ENCODE measurements at regions not wholly inside any gene's neighbourhood (a gene's known extent, or its start where the extent isn't known, plus 50 kb on each side); places are given as distances from the start of the nearest gene placed in this dataset.

DNA sequence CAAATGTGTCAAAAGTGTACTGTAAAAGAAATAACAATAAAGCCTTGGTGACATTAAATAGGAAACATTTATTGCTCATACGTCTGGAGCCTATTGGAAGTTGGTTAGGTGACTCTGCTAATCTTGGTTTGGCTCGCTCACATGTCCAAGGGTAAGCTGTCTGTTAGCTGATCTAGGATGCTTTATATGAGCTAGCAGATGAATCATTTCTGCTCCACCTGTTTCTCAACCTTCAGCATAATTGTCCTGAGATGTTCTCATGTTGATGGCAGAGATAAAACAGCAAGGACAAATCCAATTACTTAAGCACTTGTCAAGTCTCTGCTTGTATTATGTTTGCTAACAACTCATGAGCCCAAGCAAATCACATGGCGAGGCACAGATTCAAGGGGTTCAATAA, 56.0 kb upstream of the CD53 start:
- no peak for DNase-seq (ENCODE audit: low read depth)

DNA sequence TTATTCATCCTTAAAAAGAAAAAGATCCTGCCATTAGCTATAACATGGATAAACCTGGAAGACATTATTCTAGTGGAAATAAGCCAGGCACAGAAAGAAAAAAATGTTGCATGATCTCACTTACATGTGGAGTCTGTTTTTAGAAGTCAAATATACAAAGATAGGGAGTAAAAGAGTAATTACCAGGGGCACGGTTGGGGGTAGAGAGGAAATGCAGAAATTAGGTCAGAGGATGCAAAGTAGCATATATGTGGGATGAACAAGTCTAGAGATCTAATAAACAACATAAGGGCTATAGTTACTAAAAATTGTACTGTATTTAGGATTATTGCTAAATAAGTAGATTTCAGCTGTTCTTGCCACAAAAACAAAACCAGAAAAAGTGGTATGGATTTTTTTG, 61.4 kb upstream of the CD53 start:
- no peak for DNase-seq (ENCODE audit: low read depth)

DNA sequence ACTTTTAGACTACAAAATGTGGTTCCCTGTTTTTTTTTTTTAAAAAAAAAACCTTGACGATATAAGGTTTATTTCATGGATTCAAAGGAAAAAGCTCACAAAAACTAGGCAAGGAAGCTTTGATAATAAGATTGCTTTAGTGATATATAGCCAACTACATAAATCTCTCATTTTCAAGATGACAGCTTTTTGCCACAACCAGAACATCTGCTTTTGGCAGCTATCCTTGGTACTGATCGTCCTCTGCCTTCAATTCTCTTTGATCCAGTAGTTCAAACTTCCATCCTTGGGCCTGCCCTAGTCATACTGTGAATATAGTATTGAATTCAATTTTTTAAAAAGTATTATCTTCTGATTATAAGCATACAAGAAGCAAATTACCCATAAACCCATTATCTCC, 72.9 kb upstream of the CD53 start:
- DNase-seq (ENCODE audit: low read depth), result no peak

DNA sequence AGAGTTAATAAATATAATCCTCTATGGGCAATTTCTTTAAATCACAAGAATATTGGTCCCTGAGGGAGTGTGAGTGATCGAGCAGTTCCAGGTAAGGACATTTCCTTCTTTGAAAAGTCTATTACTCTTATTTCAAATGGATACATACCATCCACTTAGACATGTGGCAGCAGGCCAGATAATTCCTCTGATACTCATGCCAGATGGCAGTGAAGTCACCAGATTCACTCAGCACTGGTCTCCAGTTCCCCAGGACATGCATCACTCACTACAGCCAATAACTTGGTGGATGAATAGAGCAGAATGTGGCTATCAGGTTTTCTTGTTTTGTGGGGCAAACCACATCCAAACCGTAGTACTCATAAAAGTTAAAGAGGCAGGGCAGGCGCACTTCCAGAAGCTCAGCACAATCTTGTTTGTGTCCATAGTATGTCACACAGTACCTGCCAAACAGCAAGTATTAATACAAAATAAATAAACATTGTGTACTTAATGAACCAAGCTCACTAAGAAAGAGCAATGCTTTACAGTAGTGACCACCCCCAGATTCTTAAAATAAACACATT, 74.2 kb upstream of the CD53 start:
- DNase-seq (ENCODE audit: low read depth), result no peak

DNA sequence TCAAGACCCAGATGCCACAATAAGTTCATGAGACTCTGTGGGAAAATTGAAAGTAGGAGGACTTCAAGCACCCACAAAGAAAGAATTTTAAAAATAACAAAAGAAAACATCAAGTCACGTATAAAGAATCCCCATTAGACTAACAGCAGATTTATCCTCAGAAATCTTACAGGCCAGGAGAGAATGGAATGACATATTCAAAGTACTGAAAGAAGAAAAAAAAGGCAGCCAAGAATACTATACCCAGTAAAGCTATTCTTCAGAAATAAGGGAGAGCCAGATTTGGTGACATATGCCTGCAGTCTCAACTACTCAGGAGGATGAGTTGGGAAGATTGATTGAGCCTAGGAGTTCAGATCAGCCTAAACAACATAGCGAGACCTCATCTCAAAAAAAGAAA, 84.3 kb upstream of the CD53 start:
- no peak for DNase-seq (ENCODE audit: low read depth)

DNA sequence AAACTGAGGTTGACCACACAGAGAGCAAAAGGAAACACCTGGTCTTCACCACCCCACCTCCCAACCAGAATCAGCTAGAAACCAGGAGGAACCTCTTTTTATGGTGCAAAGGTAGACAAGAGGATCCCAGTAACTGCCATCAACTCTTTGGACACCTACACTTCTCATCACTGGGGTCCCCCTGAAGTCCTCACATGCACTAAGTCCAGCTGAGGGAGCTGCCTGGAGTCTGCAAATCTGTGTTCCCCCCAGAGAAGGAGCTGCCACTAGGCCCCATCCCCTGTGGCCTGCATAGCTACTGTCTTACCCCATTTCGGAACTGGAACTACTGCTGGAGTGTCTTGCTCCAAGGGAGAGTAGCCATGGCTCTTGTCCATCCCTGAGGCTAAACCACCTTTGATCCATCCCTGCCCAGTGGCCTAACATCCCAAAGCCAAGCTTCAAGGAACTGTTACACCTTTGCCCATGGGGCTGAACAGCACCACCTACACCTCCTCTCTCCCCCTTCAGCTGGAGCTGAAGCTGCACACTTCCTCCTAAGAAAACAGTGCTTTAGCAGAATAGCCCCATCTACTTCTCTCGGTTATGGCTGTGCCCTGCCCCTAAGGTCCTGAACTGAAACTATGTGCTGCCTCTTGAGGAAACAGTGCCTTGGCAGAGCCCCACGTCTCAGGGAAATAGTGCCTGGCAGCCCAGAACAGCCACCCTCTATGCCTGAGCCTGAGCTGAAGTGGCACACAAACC, 85.4 kb upstream of the CD53 start:
- DNase-seq (ENCODE audit: low read depth), result no peak

DNA sequence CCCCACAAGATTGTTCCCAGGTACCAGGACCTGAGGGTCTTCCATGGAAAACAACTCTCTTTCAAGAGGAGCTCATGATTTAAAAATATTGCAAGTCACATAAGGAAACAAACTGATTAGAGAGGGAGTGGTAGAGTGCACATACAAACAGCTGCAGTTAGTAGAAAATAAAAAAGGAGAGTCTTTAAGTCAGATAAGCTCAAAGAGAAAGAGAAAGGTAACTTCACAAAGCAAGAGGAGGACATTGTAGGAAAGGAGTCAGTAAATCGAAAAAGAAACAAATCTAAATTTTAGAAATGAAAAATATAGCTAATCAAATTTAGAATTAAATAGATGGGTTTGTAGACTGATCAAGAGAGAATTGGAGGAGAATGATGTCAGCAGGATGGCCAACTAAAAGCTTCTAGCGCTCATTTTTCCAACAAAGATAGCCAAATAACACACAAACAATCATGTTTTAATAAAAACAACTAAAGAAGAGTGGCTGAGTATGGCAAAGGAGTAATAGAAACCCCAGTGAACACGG, 86.1 kb upstream of the CD53 start:
- DNase-seq (ENCODE audit: low read depth), result no peak

DNA sequence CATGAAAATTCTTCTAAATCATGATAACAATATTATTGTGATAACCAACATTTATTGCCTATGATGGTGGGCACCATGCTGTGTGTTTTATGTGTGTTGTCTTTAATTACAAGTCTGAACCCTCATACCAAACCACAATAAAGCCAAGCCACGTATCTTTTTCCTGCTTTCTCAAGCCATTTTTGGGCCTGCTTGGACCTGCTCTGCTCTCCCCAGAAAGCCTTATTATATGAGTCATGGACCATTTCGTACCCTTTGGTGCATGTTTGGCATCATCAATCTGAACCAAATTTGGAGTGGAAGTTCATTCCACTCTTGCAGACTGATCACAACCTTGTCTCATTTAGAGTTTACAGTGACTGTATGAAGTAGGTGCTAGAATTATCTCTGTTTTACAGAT, 87.3 kb upstream of the CD53 start:
- DNase-seq (ENCODE audit: low read depth), result no peak

DNA sequence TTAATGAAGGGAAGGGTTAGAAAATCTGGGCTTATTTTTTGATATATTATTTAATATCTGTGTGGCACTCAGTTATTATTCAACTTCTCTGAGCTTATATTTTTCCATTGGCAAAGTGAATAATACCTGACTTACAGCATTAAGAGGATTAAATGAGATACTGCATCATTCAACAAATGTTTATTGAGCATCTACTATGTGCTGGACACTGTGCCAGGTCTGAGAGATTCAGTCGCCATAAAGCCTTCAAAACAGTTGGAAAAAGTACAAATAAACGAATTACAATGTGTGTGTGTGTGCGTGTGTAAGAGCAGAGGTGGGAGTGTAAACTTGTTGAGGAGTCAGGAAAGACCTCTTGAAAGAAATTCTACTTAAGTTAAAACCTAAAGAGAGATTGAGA, 87.9 kb upstream of the CD53 start:
- DNase-seq (ENCODE audit: low read depth), result no peak

DNA sequence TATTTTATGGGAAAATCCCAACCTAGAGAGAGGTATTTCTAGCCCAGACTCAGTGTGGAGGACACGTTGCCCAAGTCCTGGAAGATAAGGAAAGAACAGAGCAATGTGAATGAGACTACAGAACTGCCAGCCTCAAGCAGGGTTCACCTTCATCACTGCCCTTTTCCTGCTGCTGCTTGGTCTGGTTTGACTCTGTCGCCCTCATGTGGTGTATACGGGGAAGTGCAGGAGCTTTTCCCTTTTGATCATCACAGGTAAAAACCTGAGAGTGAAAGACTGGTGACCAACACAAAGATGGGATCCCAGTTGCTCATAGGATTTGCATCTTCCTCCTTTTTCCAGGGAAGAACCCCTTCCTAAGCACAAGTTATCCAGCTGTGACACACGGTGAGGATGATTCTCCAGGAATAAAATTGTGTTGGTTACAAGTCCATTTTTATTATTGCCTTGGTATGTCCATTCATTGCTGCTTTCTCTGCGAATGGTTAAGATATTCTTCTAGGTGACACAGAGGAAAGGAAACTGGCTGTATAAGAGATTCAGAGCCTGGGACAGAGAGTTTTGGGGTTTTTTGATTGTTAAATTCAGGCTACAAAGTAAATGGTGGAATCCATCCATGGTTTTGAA, 89.5 kb upstream of the CD53 start:
- DNase-seq (ENCODE audit: low read depth), result peak; percentile 47

DNA sequence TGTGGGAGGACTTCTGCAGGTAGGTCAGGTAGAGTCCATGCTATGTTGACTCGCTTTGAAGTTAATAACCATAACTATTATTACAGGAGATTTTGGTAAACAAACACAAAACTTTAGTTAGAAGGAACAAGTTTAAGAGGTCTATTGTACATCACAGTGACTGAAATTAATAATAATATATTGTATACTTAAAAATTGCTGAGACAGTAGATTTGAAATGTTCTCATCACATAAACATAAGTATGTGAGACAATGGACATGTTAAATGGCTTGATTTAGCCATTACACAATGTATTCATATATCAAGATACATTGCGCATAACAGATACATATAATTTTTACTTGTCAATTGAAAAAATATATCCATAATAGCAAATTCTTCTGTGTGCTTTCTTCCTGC, 91.4 kb upstream of the CD53 start:
- DNase-seq (ENCODE audit: low read depth), result no peak

DNA sequence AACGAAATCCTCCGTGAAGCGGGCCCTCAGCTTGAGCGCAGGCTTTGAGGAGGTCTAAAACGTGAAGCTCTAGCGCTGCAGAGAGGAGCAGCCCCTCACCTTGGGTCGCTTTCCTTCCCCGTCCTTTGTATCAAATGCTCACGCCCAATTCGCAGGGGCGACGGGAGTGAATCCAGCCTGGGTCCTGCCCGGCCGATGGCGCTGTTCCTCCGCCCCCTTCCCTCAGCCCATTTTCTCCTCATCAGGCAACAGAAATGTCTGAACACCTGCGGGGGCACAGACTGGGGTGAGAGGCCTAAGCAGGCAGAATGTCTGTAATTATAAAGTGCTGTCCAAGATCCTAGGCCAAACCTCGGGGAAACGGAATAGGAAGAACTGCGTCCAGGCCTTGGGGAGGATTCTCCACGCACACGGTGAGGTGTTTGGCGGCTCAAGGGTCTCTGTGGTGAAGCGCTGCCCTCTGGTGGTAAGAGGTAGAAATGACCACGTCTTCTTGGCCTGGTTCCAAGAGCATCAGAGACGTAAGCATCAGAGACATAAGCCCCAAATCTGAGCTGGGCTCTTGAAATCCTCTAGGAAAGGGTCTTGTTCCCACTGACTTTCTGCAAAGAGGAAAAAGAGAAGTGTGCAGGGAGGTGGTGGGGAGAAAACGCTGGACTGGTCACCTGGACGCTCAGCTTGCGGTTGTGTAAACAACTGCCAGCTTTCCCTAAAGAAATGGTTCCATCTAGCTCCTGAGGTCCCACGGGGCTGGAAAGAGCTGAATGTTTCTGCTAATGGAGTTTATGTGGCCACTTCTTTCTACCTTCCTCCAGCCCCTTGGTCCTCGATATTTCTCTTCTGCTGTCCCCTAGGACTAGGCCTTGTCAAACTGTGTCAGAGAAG, 92.1 kb upstream of the CD53 start:
- DNase-seq (ENCODE audit: low read depth), result peak; percentile 63

DNA sequence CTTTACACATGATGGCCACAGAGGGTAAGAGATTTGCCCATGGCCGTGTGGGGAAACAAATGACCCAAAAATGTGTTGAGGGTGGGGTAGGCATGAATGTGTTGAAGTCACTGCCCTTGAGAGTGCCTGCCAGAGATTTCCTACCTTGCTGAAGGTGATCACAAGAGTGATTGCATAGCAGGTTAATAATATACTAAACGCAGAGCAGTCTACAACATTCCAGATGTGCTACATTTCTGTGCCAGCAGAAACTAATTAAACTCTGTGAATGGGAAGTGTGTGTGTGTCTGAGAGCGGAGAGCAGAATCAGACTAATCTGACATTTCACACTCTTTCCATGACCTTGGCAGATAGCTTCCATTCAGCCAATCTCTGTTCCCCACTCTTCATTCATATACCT, 93.3 kb upstream of the CD53 start:
- no peak for DNase-seq (ENCODE audit: low read depth)

DNA sequence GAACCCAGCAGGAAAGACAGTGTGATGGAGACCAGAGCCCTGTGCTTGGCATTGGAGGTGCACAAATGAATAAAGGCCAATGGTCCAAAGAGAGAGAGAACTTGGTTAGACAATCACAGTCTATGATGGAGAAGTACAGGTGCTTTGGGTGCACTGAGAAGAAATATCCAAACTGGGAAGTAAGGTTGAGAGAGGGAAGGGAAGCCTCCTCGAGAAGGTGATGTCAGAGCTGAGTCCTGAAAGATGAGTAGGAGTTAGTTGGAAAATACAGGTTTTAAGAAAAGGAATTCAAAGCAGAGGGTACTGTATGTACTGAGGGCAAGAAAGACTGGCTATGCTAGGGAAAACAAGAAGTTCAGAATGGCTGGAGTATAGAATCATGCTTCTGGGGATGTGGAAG, 94.1 kb upstream of the CD53 start:
- no peak for DNase-seq (ENCODE audit: low read depth)

DNA sequence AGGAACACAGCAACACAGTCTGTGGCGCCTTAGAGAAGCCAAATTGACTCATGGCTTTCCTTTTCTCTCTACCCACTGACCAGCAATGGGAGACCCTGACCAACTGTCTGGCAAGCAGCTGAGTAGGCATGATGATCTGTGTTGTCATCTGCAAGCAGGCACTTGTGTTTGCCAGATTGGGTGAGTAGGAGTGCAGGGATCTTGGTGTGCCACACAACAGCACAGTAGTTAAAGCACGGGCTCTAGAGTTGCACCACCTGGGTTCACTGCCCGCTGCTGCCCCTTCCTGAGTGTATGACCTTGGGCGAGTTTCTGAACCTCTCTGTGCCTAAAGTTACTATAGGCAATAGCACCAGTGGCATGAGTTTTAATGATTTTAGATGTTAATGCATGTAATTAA, 95.7 kb upstream of the CD53 start:
- no peak for DNase-seq (ENCODE audit: low read depth)

DNA sequence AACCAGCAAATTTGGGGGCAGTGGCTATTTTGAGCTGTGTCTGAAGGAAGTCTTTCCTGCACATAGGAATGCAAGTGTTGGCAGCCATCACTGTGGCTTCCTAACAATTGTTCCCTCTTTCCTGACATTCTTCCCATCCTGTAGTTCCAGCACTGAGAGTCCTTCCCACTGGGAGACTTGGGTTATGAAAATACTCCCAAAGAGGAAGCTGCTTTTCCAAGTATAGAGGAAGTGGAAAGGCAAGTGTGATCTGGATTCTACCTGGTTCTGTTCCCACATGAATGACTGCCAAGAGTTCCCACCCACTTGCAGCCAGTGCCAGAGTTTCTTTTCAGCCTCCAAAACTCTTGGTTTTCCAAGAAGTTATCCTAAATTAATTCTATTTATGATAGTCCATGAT, 98.5 kb upstream of the CD53 start:
- no peak for DNase-seq (ENCODE audit: low read depth)

DNA sequence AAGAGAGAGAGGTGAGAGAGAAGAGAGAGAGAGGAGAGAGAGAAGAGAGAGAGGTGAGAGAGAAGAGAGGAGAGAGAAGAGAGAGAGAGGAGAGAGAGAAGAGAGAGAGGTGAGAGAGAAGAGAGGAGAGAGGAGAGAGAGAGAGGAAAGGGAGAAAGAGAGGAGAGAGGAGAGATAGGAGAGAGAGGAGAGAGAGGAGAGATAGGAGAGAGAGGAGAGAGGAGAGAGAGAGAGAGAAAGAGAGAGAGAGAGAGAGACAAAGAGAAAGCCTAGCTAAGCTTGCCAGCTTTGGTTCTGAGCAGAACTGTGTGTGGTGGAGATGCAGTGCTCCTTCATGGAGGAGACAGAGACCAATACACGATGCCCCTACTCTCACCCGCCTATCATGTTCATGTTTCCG, 99.1 kb upstream of the KCNA3 start:
- DNase-seq (ENCODE audit: low read depth), result no peak

DNA sequence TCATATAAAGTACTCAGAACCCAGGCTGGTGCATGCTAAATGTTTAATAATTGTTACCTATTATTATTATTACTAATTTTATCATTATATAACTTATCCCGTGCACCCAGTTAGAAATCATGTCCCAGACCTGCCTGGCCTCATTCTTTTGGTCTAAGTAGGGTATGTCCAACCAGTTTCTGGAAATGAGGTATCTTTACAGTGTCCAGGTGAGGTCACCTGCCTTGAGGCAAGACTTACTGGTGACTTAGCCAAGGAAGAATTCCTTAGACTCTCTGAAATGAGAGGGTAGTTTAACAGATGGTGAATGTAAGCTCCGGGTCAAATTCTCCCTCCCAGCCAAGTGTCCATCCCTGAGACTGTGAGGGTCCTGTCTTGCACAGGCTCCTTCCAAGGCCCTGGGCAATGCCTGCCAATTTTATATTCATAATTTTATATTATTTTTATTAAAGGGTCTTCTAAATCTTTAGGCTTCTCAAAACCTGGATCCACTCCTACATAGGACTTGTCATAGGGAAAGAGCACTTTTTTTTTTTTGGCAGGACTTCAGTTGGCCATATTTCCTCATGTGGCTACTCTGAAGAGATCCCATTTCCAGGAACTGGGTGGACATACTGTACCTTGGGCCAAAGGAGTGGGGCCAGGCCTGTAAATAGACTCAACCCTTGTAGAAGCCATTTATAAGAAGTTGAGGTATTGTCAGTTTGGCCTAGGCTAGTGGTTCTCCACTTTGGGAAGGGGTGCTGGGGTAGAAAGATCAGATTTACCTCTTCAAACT, 96.7 kb upstream of the KCNA3 start:
- DNase-seq (ENCODE audit: low read depth), result no peak

DNA sequence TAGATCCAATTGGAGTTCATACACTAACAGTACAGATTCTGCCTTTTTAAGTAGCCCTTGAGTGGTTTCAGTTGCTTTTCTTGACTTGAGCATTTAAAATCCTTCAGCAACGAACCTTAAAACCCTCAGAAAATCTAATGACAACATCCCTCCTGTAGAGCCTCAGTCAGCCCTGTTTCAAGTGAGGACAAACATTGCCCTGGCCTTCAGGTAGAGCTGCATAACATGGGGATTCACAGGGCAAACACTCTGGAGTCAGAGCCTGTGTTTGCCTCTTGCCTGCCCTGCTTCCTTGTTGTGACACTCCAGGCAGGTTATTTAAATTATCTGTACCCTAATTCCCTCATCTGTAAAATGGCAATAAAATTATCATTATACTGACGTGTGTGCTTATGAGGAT, 96.1 kb upstream of the KCNA3 start:
- DNase-seq (ENCODE audit: low read depth), result no peak

DNA sequence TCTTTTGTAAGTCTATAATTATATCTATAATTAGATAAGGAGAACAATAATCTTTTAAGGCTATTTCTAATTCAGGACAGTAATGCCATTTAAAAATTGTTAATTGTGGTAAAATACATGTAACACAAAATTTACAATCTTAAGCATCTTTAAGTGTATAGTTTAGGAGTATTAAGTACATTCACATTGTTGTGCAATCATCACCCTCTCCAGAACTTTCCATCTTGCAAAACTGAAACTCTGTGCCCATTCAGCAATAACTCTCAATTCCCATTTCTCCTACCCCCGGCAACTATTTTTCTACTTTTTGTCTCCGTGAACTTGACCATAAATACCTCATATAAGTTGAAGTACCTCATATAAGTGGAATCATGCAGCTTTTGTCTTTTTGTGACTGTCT, 93.9 kb upstream of the KCNA3 start:
- no peak for DNase-seq (ENCODE audit: low read depth)

DNA sequence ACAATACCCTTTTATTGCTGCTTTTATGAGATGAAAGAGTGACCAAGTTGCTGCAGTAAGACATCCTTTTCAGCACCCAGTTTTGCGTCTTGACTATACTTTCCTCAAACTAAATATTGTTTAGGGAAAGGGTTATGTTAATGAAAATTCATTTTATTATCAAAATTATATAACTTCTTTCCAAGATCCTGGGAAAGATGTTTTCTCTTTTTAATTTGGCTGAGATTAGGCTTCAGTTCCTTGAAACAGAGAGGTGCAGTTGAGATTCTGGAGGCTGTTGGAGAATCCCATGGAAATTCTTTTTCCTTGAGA, 91.6 kb upstream of the KCNA3 start:
- no peak for DNase-seq (ENCODE audit: low read depth)
